ENCODE measurements at regions not wholly inside any gene's neighbourhood (a gene's known extent, or its start where the extent isn't known, plus 50 kb on each side); places are given as distances from the start of the nearest gene placed in this dataset.
"Not testable (repeated sequence)": the region's sequence is repeated elsewhere in the genome, so short reads cannot be mapped to it uniquely, and the experiment has no call there.

DNA sequence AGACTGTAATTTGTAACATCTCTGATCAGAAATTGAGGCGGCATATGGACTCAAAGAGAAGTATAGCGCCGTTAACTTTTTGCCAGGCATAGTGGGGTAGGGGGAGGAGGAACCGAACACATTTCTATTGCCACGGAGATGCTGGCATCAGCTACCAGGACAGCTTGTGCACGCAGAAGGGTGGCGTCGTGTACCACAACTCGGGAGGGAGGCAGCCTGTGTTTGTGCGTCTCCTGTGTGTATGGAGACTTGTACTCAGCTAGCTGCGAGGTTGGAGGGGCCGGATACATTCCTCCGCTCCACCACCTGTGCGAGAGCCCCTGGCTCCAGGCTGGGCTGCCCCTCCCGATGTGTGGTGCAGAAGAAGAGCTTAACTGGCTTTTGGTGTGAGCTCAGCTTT lies 634.8 kb downstream of the TYW1 start:
- WGBS, 3 donors = 32 to 67% (median 43%) methylated on average over 13 to 15 of the region's 15 CpGs

DNA sequence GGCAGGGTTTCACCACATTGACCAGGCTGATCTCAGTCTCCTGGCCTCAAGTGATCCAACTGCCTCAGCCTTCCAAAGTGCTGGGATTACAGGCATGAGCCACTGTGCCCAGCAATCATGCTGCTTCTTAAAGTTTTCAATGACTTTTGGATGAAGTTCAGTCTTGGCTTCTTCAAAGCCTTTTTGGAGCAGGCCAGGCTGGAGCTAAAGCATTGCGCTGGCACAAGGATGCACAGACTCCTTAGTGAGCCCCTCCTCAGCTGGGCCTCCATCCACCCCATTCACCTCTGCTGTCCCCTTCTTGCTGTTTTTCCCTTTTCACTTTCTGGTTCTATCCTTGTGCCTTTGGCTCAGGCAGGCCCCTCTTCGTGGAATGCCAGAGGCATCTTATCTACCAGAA lies 638.6 kb downstream of the TYW1 start:
- H3K27ac ChIP-seq = no peak overlapping the region
- H3K27me3 ChIP-seq = no peaks in the 10 kb centered on the region
- DNase-seq = no peak
- H3K4me1 ChIP-seq (ENCODE audit: insufficient read depth) = no peaks in the 10 kb centered on the region
- intact Hi-C loops (cut with DNase I) = no loop called here
- no peaks in the 10 kb centered on the region for H3K9me3 ChIP-seq
- no peaks in the 10 kb centered on the region for H3K36me3 ChIP-seq
- TF ChIP-seq, protein P1, sequence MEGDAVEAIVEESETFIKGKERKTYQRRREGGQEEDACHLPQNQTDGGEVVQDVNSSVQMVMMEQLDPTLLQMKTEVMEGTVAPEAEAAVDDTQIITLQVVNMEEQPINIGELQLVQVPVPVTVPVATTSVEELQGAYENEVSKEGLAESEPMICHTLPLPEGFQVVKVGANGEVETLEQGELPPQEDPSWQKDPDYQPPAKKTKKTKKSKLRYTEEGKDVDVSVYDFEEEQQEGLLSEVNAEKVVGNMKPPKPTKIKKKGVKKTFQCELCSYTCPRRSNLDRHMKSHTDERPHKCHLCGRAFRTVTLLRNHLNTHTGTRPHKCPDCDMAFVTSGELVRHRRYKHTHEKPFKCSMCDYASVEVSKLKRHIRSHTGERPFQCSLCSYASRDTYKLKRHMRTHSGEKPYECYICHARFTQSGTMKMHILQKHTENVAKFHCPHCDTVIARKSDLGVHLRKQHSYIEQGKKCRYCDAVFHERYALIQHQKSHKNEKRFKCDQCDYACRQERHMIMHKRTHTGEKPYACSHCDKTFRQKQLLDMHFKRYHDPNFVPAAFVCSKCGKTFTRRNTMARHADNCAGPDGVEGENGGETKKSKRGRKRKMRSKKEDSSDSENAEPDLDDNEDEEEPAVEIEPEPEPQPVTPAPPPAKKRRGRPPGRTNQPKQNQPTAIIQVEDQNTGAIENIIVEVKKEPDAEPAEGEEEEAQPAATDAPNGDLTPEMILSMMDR (IDR thresholded peaks at IDR 0.05) = no peak
- no peak for TF ChIP-seq POLR2A (IDR thresholded peaks at IDR 0.05)
- TF ChIP-seq EP300 (IDR thresholded peaks at IDR 0.05) = no peak
- no peak overlapping the region for H3K4me3 ChIP-seq
- WGBS, 3 donors = 79 to 86% (median 81%) methylated on average over 2 of the region's 2 CpGs

More for the DNA sequence above, 634.8 kb downstream of the TYW1 start:
- H3K9me3 ChIP-seq = no peaks in the 10 kb centered on the region
- H3K27ac ChIP-seq = no peak overlapping the region
- no peak overlapping the region for H3K4me3 ChIP-seq
- no peaks in the 10 kb centered on the region for H3K4me1 ChIP-seq (ENCODE audit: insufficient read depth)
- H3K27me3 ChIP-seq = no peaks in the 10 kb centered on the region
- H3K36me3 ChIP-seq = no peaks in the 10 kb centered on the region
- DNase-seq = peak in 1 of 5 donors; percentile 20
- intact Hi-C loops (cut with DNase I) = no loop called here
- TF ChIP-seq, protein P1 (IDR thresholded peaks at IDR 0.05) = no peak
- TF ChIP-seq EP300 (IDR thresholded peaks at IDR 0.05) (no peak), POLR2A (IDR thresholded peaks at IDR 0.05) (no peak)

DNA sequence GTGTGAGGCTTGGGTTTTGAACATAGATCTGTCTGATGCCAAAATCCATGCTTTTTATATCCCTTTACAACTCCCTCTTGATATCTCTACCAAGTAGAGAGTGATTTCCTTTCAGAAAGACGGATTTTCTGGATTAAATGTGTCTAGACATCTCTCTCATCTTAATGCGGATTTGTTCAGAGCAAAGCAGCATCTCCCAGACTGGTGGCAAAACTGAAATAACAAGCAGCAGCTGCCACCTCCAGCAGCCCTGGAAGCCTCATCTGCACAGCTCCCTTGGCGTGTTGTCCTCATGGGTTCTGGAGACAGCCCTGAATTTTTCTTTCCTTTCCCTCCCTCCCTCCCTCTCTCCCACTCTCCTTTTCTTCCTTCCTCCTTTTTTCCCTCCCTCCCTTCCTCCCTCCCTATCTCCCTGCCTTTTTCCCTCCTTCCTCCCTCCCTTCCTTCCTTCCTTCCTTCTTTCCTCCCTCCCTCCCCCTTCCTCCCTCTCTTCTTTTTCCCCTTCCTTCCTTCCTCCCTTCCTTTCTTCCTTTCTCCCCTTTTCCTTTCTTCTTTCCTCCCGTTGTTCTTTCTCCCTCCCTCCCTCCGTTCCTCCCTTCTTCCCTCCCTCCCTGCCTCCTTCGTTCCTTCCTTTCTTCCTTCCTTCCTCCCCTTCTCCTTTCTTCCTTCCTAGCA lies 639.9 kb downstream of the TYW1 start:
- TF ChIP-seq POLR2A (IDR thresholded peaks at IDR 0.05) = no peak
- TF ChIP-seq, protein P1 (IDR thresholded peaks at IDR 0.05) = no peak
- TF ChIP-seq EP300 (IDR thresholded peaks at IDR 0.05) = no peak
- Histone ChIP-seq H3K27ac (no peak overlapping the region), H3K4me1 (ENCODE audit: insufficient read depth) (no peaks in the 10 kb centered on the region), H3K36me3 (no peaks in the 10 kb centered on the region), H3K9me3 (no peaks in the 10 kb centered on the region), H3K27me3 (no peaks in the 10 kb centered on the region), H3K4me3 (no peak overlapping the region)
- intact Hi-C loops (cut with DNase I) = no loop called here
- 47 to 65% (median 54%) methylated on average over 6 of the region's 6 CpGs for WGBS, 3 donors
- DNase-seq = no peak

DNA sequence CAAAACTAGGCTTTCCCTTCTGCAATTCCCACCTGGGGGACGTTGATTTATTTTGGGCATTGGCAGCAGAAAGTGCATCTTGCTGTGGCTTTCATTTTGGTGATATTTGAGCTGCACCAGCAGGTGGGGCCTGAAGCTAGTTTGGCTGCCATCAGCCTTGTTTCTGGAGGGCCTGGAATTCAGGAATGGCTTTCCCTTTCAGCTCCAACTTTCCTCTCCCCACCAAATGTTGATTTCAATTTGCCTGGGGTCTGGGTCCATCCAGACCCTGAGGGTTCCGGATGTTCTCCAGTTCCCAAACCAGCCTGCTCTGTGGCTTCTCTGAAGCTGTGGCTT lies 640.4 kb downstream of the TYW1 start:
- intact Hi-C loops (cut with DNase I) = no loop called here
- 36 to 43% (median 39%) methylated on average over 2 of the region's 2 CpGs for WGBS, 3 donors
- no peaks in the 10 kb centered on the region for H3K27me3 ChIP-seq
- TF ChIP-seq POLR2A (IDR thresholded peaks at IDR 0.05) (no peak), EP300 (IDR thresholded peaks at IDR 0.05) (no peak)
- TF ChIP-seq, protein P1 (IDR thresholded peaks at IDR 0.05) = no peak
- peak in 1 of 5 donors; percentile 40 for DNase-seq
- no peaks in the 10 kb centered on the region for H3K4me1 ChIP-seq (ENCODE audit: insufficient read depth)
- no peak overlapping the region for H3K27ac ChIP-seq
- no peaks in the 10 kb centered on the region for H3K9me3 ChIP-seq
- no peak overlapping the region for H3K4me3 ChIP-seq
- H3K36me3 ChIP-seq = no peaks in the 10 kb centered on the region

DNA sequence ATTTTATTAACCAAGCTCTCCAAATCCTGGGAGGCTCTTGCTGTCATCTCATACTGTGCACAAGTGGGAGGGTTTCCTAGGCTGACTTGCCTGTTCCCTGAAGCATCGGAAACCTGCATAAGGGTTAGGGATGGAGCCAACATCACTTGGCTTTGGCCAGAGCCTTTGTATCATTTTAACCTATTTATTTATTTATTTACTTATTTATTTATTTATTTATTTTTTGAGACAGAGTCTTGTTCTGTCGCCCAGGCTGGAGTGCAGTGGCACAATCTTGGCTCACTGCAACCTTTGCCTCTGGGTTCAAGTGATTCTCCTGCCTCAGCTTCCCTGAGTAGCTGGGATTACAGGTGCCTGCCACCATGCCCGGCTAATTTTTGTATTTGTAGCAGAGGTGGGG lies 645.9 kb downstream of the TYW1 start:
- intact Hi-C loops (cut with DNase I); H3K36me3 ChIP-seq; H3K4me1 ChIP-seq (ENCODE audit: insufficient read depth); H3K4me3 ChIP-seq; H3K27ac ChIP-seq; DNase-seq; H3K9me3 ChIP-seq; H3K27me3 ChIP-seq: not testable (repeated sequence)
- 95 to 97% (median 96%) methylated on average over 3 of the region's 3 CpGs for WGBS, 3 donors

All from ovary (tissue), 7 donors.